IMR-90 (cell line): ENCODE measurements at regions not wholly inside any gene's neighbourhood (a gene's known extent, or its start where the extent isn't known, plus 50 kb on each side); places are given as distances from the start of the nearest gene placed in this dataset.
A peak's percentile ranks its signal among the peaks of the same experiment; 100 is the strongest.

Source experiments
- ATAC-seq: fragments of 200-7000 bp; cut with Tn5 transposase; 2 replicates; pipeline ENCODE4 v1.9.1; 2020; ENCODE audit warnings: low read depth, mild to moderate bottlenecking, moderate library complexity
- BruUV-seq: library from RNA; stranded (reverse); fragments of 400-500 nt; replicated peaks from 2 replicates; lab custom pipeline; 2021; lab: Mats Ljungman, UMichigan
- CTCF ChIA-PET: fragments of 300-600 bp; formaldehyde crosslinking; extraction: SDS; loops from one replicate; lab custom pipeline; 2021; ENCODE audit warnings: antibody characterized with exemption; lab: Yijun Ruan, JAX
- POLR2A ChIA-PET: fragments of 300-600 bp; sonication (Branson Sonifier 250); formaldehyde crosslinking; loops from one replicate; lab custom pipeline; 2022; ENCODE audit warnings: antibody characterized with exemption; ENCODE audit not compliant: unreplicated experiment; lab: Charles Lee
- DNase-seq: peaks from one replicate; pipeline ENCODE4 v3.0.0; 2013
- H2AFZ ChIP-seq: replicated peaks from 2 replicates; pipeline ENCODE3; 2013; ENCODE audit warnings: low read length, mild to moderate bottlenecking; ENCODE audit not compliant: poor library complexity
- H2AK5ac ChIP-seq: 2 replicates; pipeline ENCODE4 v1.6.1; 2013; ENCODE audit warnings: low read depth, low read length, inconsistent platforms
- H2AK9ac ChIP-seq: replicated peaks from 2 replicates; pipeline ENCODE3; 2013; ENCODE audit warnings: mild to moderate bottlenecking, low read depth, low read length, moderate library complexity; ENCODE audit not compliant: poor library complexity
- H2BK120ac ChIP-seq: 2 replicates; pipeline ENCODE4 v1.6.1; 2013; ENCODE audit warnings: low read depth, low read length, inconsistent platforms
- H2BK15ac ChIP-seq: 3 replicates; pipeline ENCODE4 v1.6.1; 2013; ENCODE audit warnings: low read depth, low read length, inconsistent platforms
- H2BK20ac ChIP-seq: 2 replicates; pipeline ENCODE4 v1.6.1; 2013; ENCODE audit warnings: low read depth, mild to moderate bottlenecking, inconsistent platforms, low read length, moderate library complexity
- H2BK5ac ChIP-seq: 2 replicates; pipeline ENCODE4 v1.6.1; 2013; ENCODE audit warnings: mild to moderate bottlenecking, low read depth, low read length, inconsistent platforms; ENCODE audit not compliant: poor library complexity, severe bottlenecking
- H3K14ac ChIP-seq: replicated peaks from 2 replicates; pipeline ENCODE4 v1.6.1; 2013; ENCODE audit warnings: low read depth, low read length, inconsistent platforms
- H3K18ac ChIP-seq: 2 replicates; pipeline ENCODE4 v1.6.1; 2013; ENCODE audit warnings: low read depth, low read length, control low read depth
- H3K23ac ChIP-seq: 2 replicates; pipeline ENCODE4 v1.6.1; 2013; ENCODE audit warnings: low read depth, low read length, inconsistent platforms
- H3K27ac ChIP-seq: 2 replicates; pipeline ENCODE4 v1.5.1; 2013; ENCODE audit warnings: mild to moderate bottlenecking, control low read depth, low read length; ENCODE audit not compliant: insufficient read depth
- H3K27me3 ChIP-seq: 2 replicates; pipeline ENCODE4 v1.6.1; 2013; ENCODE audit warnings: low read length; ENCODE audit not compliant: control insufficient read depth, insufficient read depth
- H3K36me3 ChIP-seq: 2 replicates; pipeline ENCODE4 v1.6.1; 2013; ENCODE audit warnings: low read length, mixed read lengths; ENCODE audit not compliant: control insufficient read depth, insufficient read depth
- H3K4ac ChIP-seq: 2 replicates; pipeline ENCODE4 v1.6.1; 2013; ENCODE audit warnings: low read depth, low read length, inconsistent platforms
- H3K4me1 ChIP-seq: 2 replicates; pipeline ENCODE4 v1.6.1; 2013; ENCODE audit warnings: low read length, mixed read lengths; ENCODE audit not compliant: control insufficient read depth, insufficient read depth
- H3K4me2 ChIP-seq: 2 replicates; pipeline ENCODE4 v1.6.1; 2013; ENCODE audit warnings: low read depth, mild to moderate bottlenecking, control low read depth, low read length, moderate library complexity
- H3K4me3 ChIP-seq: 2 replicates; pipeline ENCODE4 v1.5.1; 2013; ENCODE audit warnings: low read depth, mild to moderate bottlenecking, control low read depth, low read length, moderate library complexity; ENCODE audit not compliant: insufficient read depth
- H3K56ac ChIP-seq: 2 replicates; pipeline ENCODE4 v1.6.1; 2013; ENCODE audit warnings: low read length, inconsistent platforms; ENCODE audit not compliant: insufficient read depth; ENCODE audit errors: extremely low read depth
- H3K79me1 ChIP-seq, 2 experiments: 2 replicates each; pipeline ENCODE4 v1.6.1; 2013; ENCODE audit warnings: low read length in 2 of 2, inconsistent platforms in 1 of 2, low read depth in 1 of 2
- H3K9ac ChIP-seq: 2 replicates; pipeline ENCODE4 v1.6.1; 2013; ENCODE audit warnings: low read depth, low read length, control low read depth
- H3K9me1 ChIP-seq: 2 replicates; pipeline ENCODE4 v1.6.1; 2013; ENCODE audit warnings: low read length, inconsistent platforms; ENCODE audit not compliant: insufficient read depth
- H3K9me3 ChIP-seq: 2 replicates; pipeline ENCODE4 v1.6.1; 2013; ENCODE audit warnings: low read length; ENCODE audit not compliant: control insufficient read depth, insufficient read depth
- H4K20me1 ChIP-seq: 2 replicates; pipeline ENCODE4 v1.6.1; 2013; ENCODE audit warnings: low read length, inconsistent platforms; ENCODE audit not compliant: insufficient read depth
- H4K5ac ChIP-seq: 2 replicates; pipeline ENCODE4 v1.6.1; 2013; ENCODE audit warnings: mild to moderate bottlenecking, low read depth, low read length, control low read depth
- H4K8ac ChIP-seq, 2 experiments: 2 replicates each; pipeline ENCODE4 v1.6.1; 2013; ENCODE audit warnings: low read depth in 2 of 2, low read length in 2 of 2, control low read depth in 1 of 2, inconsistent platforms in 1 of 2
- H4K91ac ChIP-seq: 2 replicates; pipeline ENCODE4 v1.6.1; 2013; ENCODE audit warnings: low read depth, low read length, inconsistent platforms; ENCODE audit not compliant: insufficient read depth
- FOS ChIP-seq: fragments of 150-350 bp; IDR thresholded peaks from 2 replicates; pipeline ENCODE4 v1.6.1; 2016; ENCODE audit warnings: low read depth, low read length
- WGBS, 2 experiments: methylation state at CpG; one replicate each; pipeline versions ENCODE4 v1.1.5 to v1.1.7; 2013; ENCODE audit warnings: missing lambda C conversion rate in 2 of 2; ENCODE audit not compliant: insufficient read length in 1 of 2; ENCODE audit errors: extremely low coverage in 2 of 2; 5-methylcytosine and 5-hydroxymethylcytosine counted together
- dilution Hi-C: fragments of 300-500 bp; cut with HindIII; formaldehyde crosslinking; loops from one replicate; pipeline ENCODE4 v1.14.3; 2018; ENCODE audit warnings: low sequenced_read_pairs; ENCODE audit not compliant: unreplicated experiment
- in situ Hi-C: fragments of 300-500 bp; cut with MboI; formaldehyde crosslinking; loops from 3 replicates; pipeline ENCODE4 v1.14.3; 2019; ENCODE audit warnings: low sequenced_read_pairs, inconsistent platforms, mixed read lengths
- intact Hi-C: fragments of 100-400 bp; cut with micrococcal nuclease; formaldehyde crosslinking; loops from 2 replicates; pipeline ENCODE4 v1.10.0; 2022

- Histone ChIP-seq H2BK5ac (peak overlapping the region; percentile 11), H2BK15ac (0 out of 3 replicates have a peak overlapping the region, but pooled peaks have one; percentile 10), H3K27me3 (no peaks in the 10 kb centered on the region), H2BK120ac (0 out of 2 replicates have a peak overlapping the region, but pooled peaks have one; percentile 60), H4K8ac (peak overlapping the region in 1 of 2 experiments; percentile 45; a peak in 1 of 4 replicates), H3K4me2 (no peak overlapping the region), H2BK20ac (peak overlapping the region; percentile 54), H4K5ac (no peak overlapping the region; the same call in 1 of the 2 replicates), H2AK9ac (no peak overlapping the region), H3K56ac (no peak overlapping the region), H3K9me1 (peaks cover 5% of the 10 kb centered on the region; the same call in 1 of the 2 replicates), H3K9ac (no peak overlapping the region), H3K79me1 (no peaks in the 10 kb centered on the region), H2AFZ (no peak overlapping the region), H4K20me1 (no peaks in the 10 kb centered on the region), H3K18ac (peak overlapping the region; percentile 60; the same call in 1 of the 2 replicates), H3K4me3 (no peak overlapping the region), H3K36me3 (no peaks in the 10 kb centered on the region), H3K14ac (no peak overlapping the region), H3K4me1 (peaks cover 15% of the 10 kb centered on the region), H4K91ac (peak overlapping the region; percentile 40), H3K4ac (peak overlapping the region; percentile 21; the same call in 1 of the 2 replicates), H2AK5ac (peak overlapping the region; percentile 18; the same call in 1 of the 2 replicates), H3K27ac (no peak overlapping the region), H3K23ac (no peak overlapping the region), H3K9me3 (no peaks in the 10 kb centered on the region)
- dilution Hi-C loops, result no loop called here
- TF ChIP-seq FOS, result no peak
- DNase-seq (peak; percentile 32), ATAC-seq (no peak)
- intact Hi-C loops, result no loop called here
- in situ Hi-C loops, result no loop called here
- BruUV-seq, result no TSS peak
- ChIA-PET CTCF (no interaction called here), POLR2A (no interaction called here)
- no CpG with 5 or more reads among the region's 3 CpGs for WGBS, 2 experiments
These were observed 371.0 kb downstream of the TGFB2 start for GRCh38 chr1:218715961-218716669.
